Left forelimb (tissue), 1 donor: ENCODE measurements at regions not wholly inside any gene's neighbourhood (a gene's known extent, or its start where the extent isn't known, plus 50 kb on each side); places are given as distances from the start of the nearest gene placed in this dataset.

Source experiments
- DNase-seq: peaks from one replicate; pipeline ENCODE4 v3.0.0-alpha.2; 2018; ENCODE audit warnings: low spot score

GRCh38 chr15:73001840-73002239 is 50.4 kb upstream of the NEO1 start:
- no peak for DNase-seq

GRCh38 chr15:73000293-73000692 is 52.0 kb upstream of the NEO1 start:
- DNase-seq: no peak

GRCh38 chr15:72999586-72999985 is 52.7 kb upstream of the NEO1 start:
- DNase-seq: no peak

GRCh38 chr15:72998681-72999466 is 53.4 kb upstream of the NEO1 start:
- DNase-seq: no peak

- no peak for DNase-seq
Measured at GRCh38 chr15:72998226-72998625, 54.0 kb upstream of the NEO1 start.

- no peak for DNase-seq
Measured at GRCh38 chr15:72995849-72996248, 56.4 kb upstream of the NEO1 start.

GRCh38 chr15:72994534-72995177 is 57.6 kb upstream of the NEO1 start:
- DNase-seq: no peak

GRCh38 chr15:72992841-72993252 is 59.4 kb upstream of the NEO1 start:
- no peak for DNase-seq

GRCh38 chr15:72991026-72991425 is 61.2 kb upstream of the NEO1 start:
- DNase-seq: no peak

GRCh38 chr15:72983801-72984545 is 68.3 kb upstream of the NEO1 start:
- no peak for DNase-seq

GRCh38 chr15:72982714-72983113 is 69.5 kb upstream of the NEO1 start:
- no peak for DNase-seq

- no peak for DNase-seq
Measured at GRCh38 chr15:72980661-72981060, 71.6 kb upstream of the NEO1 start.

GRCh38 chr15:72979791-72980190 is 72.5 kb upstream of the NEO1 start:
- no peak for DNase-seq

- no peak for DNase-seq
Measured at GRCh38 chr15:72979308-72979707, 73.0 kb upstream of the NEO1 start.

- no peak for DNase-seq
Measured at GRCh38 chr15:72978223-72978622, 74.0 kb upstream of the NEO1 start.

GRCh38 chr15:72972362-72972761 is 79.9 kb upstream of the NEO1 start:
- no peak for DNase-seq

- no peak for DNase-seq
Measured at GRCh38 chr15:72971766-72972165, 80.5 kb upstream of the NEO1 start.

- no peak for DNase-seq
Measured at GRCh38 chr15:72970933-72971760, 81.1 kb upstream of the NEO1 start.

GRCh38 chr15:72968531-72968922 is 83.7 kb upstream of the NEO1 start:
- DNase-seq: no peak

GRCh38 chr15:72967811-72968530 is 84.3 kb upstream of the NEO1 start:
- no peak for DNase-seq

- no peak for DNase-seq
Measured at GRCh38 chr15:72967397-72967796, 84.9 kb upstream of the NEO1 start.
